ENCODE measurements at regions not wholly inside any gene's neighbourhood (a gene's known extent, or its start where the extent isn't known, plus 50 kb on each side); places are given as distances from the start of the nearest gene placed in this dataset.
A peak's percentile ranks its signal among the peaks of the same experiment; 100 is the strongest.

- Histone ChIP-seq H3K4me3 (ENCODE audit: extremely low read depth, insufficient read depth, low read length, poor library complexity, severe bottlenecking) (no peak overlapping the region), H3K27ac (ENCODE audit: low read depth, low read length, severe bottlenecking) (no peak overlapping the region), H3K36me3 (ENCODE audit: control insufficient read depth, insufficient read depth, low read length) (no peaks in the 10 kb centered on the region), H3K9me3 (ENCODE audit: control insufficient read depth, low read length) (no peaks in the 10 kb centered on the region), H3K4me1 (ENCODE audit: control insufficient read depth, insufficient read depth, low read length, poor library complexity, severe bottlenecking) (no peaks in the 10 kb centered on the region)
- WGBS, 2 experiments (ENCODE audit: insufficient coverage in 2 of 2): 83 to 86% methylated on average over 6 to 7 of the region's 7 CpGs
These were observed 129.2 kb upstream of the ARID1B start for GRCh38 chr6:156647991-156648390.

GRCh38 chr6:156647140-156647784, 129.9 kb upstream of the ARID1B start:
- Histone ChIP-seq H3K4me3 (ENCODE audit: extremely low read depth, insufficient read depth, low read length, poor library complexity, severe bottlenecking) (no peak overlapping the region), H3K36me3 (ENCODE audit: control insufficient read depth, insufficient read depth, low read length) (no peaks in the 10 kb centered on the region), H3K4me1 (ENCODE audit: control insufficient read depth, insufficient read depth, low read length, poor library complexity, severe bottlenecking) (no peaks in the 10 kb centered on the region), H3K27ac (ENCODE audit: low read depth, low read length, severe bottlenecking) (no peak overlapping the region), H3K9me3 (ENCODE audit: control insufficient read depth, low read length) (no peaks in the 10 kb centered on the region)
- 81 to 99% methylated on average over 6 of the region's 9 CpGs for WGBS, 2 experiments (ENCODE audit: insufficient coverage in 2 of 2)

GRCh38 chr6:156646496-156646895, 130.7 kb upstream of the ARID1B start:
- H3K4me1 ChIP-seq (ENCODE audit: control insufficient read depth, insufficient read depth, low read length, poor library complexity, severe bottlenecking): no peaks in the 10 kb centered on the region
- H3K36me3 ChIP-seq (ENCODE audit: control insufficient read depth, insufficient read depth, low read length): no peaks in the 10 kb centered on the region
- WGBS, 2 experiments (ENCODE audit: insufficient coverage in 2 of 2): 89 to 98% methylated on average over 5 to 6 of the region's 6 CpGs
- no peak overlapping the region for H3K4me3 ChIP-seq (ENCODE audit: extremely low read depth, insufficient read depth, low read length, poor library complexity, severe bottlenecking)
- H3K27ac ChIP-seq (ENCODE audit: low read depth, low read length, severe bottlenecking): no peak overlapping the region
- no peaks in the 10 kb centered on the region for H3K9me3 ChIP-seq (ENCODE audit: control insufficient read depth, low read length)

- 87 to 94% methylated on average over 4 to 5 of the region's 5 CpGs for WGBS, 2 experiments (ENCODE audit: insufficient coverage in 2 of 2)
- Histone ChIP-seq H3K36me3 (ENCODE audit: control insufficient read depth, insufficient read depth, low read length) (no peaks in the 10 kb centered on the region), H3K27ac (ENCODE audit: low read depth, low read length, severe bottlenecking) (peak overlapping the region; percentile 29), H3K4me1 (ENCODE audit: control insufficient read depth, insufficient read depth, low read length, poor library complexity, severe bottlenecking) (no peaks in the 10 kb centered on the region), H3K4me3 (ENCODE audit: extremely low read depth, insufficient read depth, low read length, poor library complexity, severe bottlenecking) (no peak overlapping the region), H3K9me3 (ENCODE audit: control insufficient read depth, low read length) (no peaks in the 10 kb centered on the region)
These were observed 132.1 kb upstream of the ARID1B start for GRCh38 chr6:156645097-156645496.

GRCh38 chr6:156639009-156639721, 138.0 kb upstream of the ARID1B start:
- H3K9me3 ChIP-seq (ENCODE audit: control insufficient read depth, low read length): no peaks in the 10 kb centered on the region
- no peak overlapping the region for H3K4me3 ChIP-seq (ENCODE audit: extremely low read depth, insufficient read depth, low read length, poor library complexity, severe bottlenecking)
- 88 to 94% methylated on average over 4 to 7 of the region's 12 CpGs for WGBS, 2 experiments (ENCODE audit: insufficient coverage in 2 of 2)
- no peak overlapping the region for H3K27ac ChIP-seq (ENCODE audit: low read depth, low read length, severe bottlenecking)
- H3K36me3 ChIP-seq (ENCODE audit: control insufficient read depth, insufficient read depth, low read length): no peaks in the 10 kb centered on the region
- H3K4me1 ChIP-seq (ENCODE audit: control insufficient read depth, insufficient read depth, low read length, poor library complexity, severe bottlenecking): no peaks in the 10 kb centered on the region

GRCh38 chr6:156638581-156638980, 138.6 kb upstream of the ARID1B start:
- Histone ChIP-seq H3K36me3 (ENCODE audit: control insufficient read depth, insufficient read depth, low read length) (no peaks in the 10 kb centered on the region), H3K27ac (ENCODE audit: low read depth, low read length, severe bottlenecking) (no peak overlapping the region), H3K4me1 (ENCODE audit: control insufficient read depth, insufficient read depth, low read length, poor library complexity, severe bottlenecking) (no peaks in the 10 kb centered on the region), H3K4me3 (ENCODE audit: extremely low read depth, insufficient read depth, low read length, poor library complexity, severe bottlenecking) (no peak overlapping the region), H3K9me3 (ENCODE audit: control insufficient read depth, low read length) (no peaks in the 10 kb centered on the region)
- 91 to 100% methylated on average over 1 of the region's 2 CpGs for WGBS, 2 experiments (ENCODE audit: insufficient coverage in 2 of 2)

- no peaks in the 10 kb centered on the region for H3K36me3 ChIP-seq (ENCODE audit: control insufficient read depth, insufficient read depth, low read length)
- WGBS, 2 experiments (ENCODE audit: insufficient coverage in 2 of 2): 86 to 89% methylated on average over 7 to 8 of the region's 9 CpGs
- H3K4me1 ChIP-seq (ENCODE audit: control insufficient read depth, insufficient read depth, low read length, poor library complexity, severe bottlenecking): no peaks in the 10 kb centered on the region
- no peak overlapping the region for H3K27ac ChIP-seq (ENCODE audit: low read depth, low read length, severe bottlenecking)
- no peak overlapping the region for H3K4me3 ChIP-seq (ENCODE audit: extremely low read depth, insufficient read depth, low read length, poor library complexity, severe bottlenecking)
- H3K9me3 ChIP-seq (ENCODE audit: control insufficient read depth, low read length): no peaks in the 10 kb centered on the region
These were observed 142.2 kb upstream of the ARID1B start for GRCh38 chr6:156634951-156635371.

GRCh38 chr6:156634048-156634447, 143.1 kb upstream of the ARID1B start:
- WGBS, 2 experiments (ENCODE audit: insufficient coverage in 2 of 2): 88 to 91% methylated on average over 2 to 3 of the region's 4 CpGs
- no peaks in the 10 kb centered on the region for H3K9me3 ChIP-seq (ENCODE audit: control insufficient read depth, low read length)
- no peaks in the 10 kb centered on the region for H3K36me3 ChIP-seq (ENCODE audit: control insufficient read depth, insufficient read depth, low read length)
- H3K4me1 ChIP-seq (ENCODE audit: control insufficient read depth, insufficient read depth, low read length, poor library complexity, severe bottlenecking): no peaks in the 10 kb centered on the region
- no peak overlapping the region for H3K4me3 ChIP-seq (ENCODE audit: extremely low read depth, insufficient read depth, low read length, poor library complexity, severe bottlenecking)
- H3K27ac ChIP-seq (ENCODE audit: low read depth, low read length, severe bottlenecking): no peak overlapping the region

GRCh38 chr6:156633291-156633690, 143.9 kb upstream of the ARID1B start:
- Histone ChIP-seq H3K36me3 (ENCODE audit: control insufficient read depth, insufficient read depth, low read length) (no peaks in the 10 kb centered on the region), H3K9me3 (ENCODE audit: control insufficient read depth, low read length) (no peaks in the 10 kb centered on the region), H3K27ac (ENCODE audit: low read depth, low read length, severe bottlenecking) (no peak overlapping the region), H3K4me1 (ENCODE audit: control insufficient read depth, insufficient read depth, low read length, poor library complexity, severe bottlenecking) (no peaks in the 10 kb centered on the region), H3K4me3 (ENCODE audit: extremely low read depth, insufficient read depth, low read length, poor library complexity, severe bottlenecking) (no peak overlapping the region)
- 92 to 99% methylated on average over 11 of the region's 11 CpGs for WGBS, 2 experiments (ENCODE audit: insufficient coverage in 2 of 2)

- H3K27ac ChIP-seq (ENCODE audit: low read depth, low read length, severe bottlenecking): no peak overlapping the region
- no peak overlapping the region for H3K4me3 ChIP-seq (ENCODE audit: extremely low read depth, insufficient read depth, low read length, poor library complexity, severe bottlenecking)
- no peaks in the 10 kb centered on the region for H3K36me3 ChIP-seq (ENCODE audit: control insufficient read depth, insufficient read depth, low read length)
- H3K9me3 ChIP-seq (ENCODE audit: control insufficient read depth, low read length): no peaks in the 10 kb centered on the region
- WGBS, 2 experiments (ENCODE audit: insufficient coverage in 2 of 2): 87 to 95% methylated on average over 34 to 36 of the region's 36 CpGs
- no peaks in the 10 kb centered on the region for H3K4me1 ChIP-seq (ENCODE audit: control insufficient read depth, insufficient read depth, low read length, poor library complexity, severe bottlenecking)
These were observed 146.4 kb upstream of the ARID1B start for GRCh38 chr6:156630613-156631302.

Data from mesodermal cell (in vitro differentiated cells).